ENCODE measurements at regions not wholly inside any gene's neighbourhood (a gene's known extent, or its start where the extent isn't known, plus 50 kb on each side); places are given as distances from the start of the nearest gene placed in this dataset.
"Not testable (repeated sequence)": the region's sequence is repeated elsewhere in the genome, so short reads cannot be mapped to it uniquely, and the experiment has no call there.

GRCh38 chr13:72559716-72560115 is 167.7 kb downstream of the MZT1 start:
- Histone ChIP-seq H3K36me3 (ENCODE audit: low read depth) (no peaks in the 10 kb centered on the region), H3K27me3 (ENCODE audit: insufficient read depth, poor library complexity, severe bottlenecking) (no peaks in the 10 kb centered on the region), H3K4me3 (ENCODE audit: severe bottlenecking) (no peak overlapping the region), H3K27ac (ENCODE audit: poor library complexity, severe bottlenecking) (no peak overlapping the region), H3K4me1 (ENCODE audit: insufficient read depth, poor library complexity, severe bottlenecking) (no peaks in the 10 kb centered on the region), H3K9me3 (ENCODE audit: severe bottlenecking) (no peaks in the 10 kb centered on the region)
- DNase-seq (ENCODE audit: low spot score) (no peak), ATAC-seq (ENCODE audit: low read depth) (no peak)
- TF ChIP-seq, protein P1, sequence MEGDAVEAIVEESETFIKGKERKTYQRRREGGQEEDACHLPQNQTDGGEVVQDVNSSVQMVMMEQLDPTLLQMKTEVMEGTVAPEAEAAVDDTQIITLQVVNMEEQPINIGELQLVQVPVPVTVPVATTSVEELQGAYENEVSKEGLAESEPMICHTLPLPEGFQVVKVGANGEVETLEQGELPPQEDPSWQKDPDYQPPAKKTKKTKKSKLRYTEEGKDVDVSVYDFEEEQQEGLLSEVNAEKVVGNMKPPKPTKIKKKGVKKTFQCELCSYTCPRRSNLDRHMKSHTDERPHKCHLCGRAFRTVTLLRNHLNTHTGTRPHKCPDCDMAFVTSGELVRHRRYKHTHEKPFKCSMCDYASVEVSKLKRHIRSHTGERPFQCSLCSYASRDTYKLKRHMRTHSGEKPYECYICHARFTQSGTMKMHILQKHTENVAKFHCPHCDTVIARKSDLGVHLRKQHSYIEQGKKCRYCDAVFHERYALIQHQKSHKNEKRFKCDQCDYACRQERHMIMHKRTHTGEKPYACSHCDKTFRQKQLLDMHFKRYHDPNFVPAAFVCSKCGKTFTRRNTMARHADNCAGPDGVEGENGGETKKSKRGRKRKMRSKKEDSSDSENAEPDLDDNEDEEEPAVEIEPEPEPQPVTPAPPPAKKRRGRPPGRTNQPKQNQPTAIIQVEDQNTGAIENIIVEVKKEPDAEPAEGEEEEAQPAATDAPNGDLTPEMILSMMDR (IDR thresholded peaks at IDR 0.05; ENCODE audit: poor library complexity, severe bottlenecking) = no peak

- H3K27ac ChIP-seq (ENCODE audit: poor library complexity, severe bottlenecking) = no peak overlapping the region
- H3K27me3 ChIP-seq (ENCODE audit: insufficient read depth, poor library complexity, severe bottlenecking) = no peaks in the 10 kb centered on the region
- ATAC-seq (ENCODE audit: low read depth) (0 out of 3 replicates have a peak, but pooled peaks have one; percentile 27), DNase-seq (ENCODE audit: low spot score) (no peak)
- no peak overlapping the region for H3K4me3 ChIP-seq (ENCODE audit: severe bottlenecking)
- TF ChIP-seq, protein P1 (IDR thresholded peaks at IDR 0.05; ENCODE audit: poor library complexity, severe bottlenecking) = no peak
- H3K9me3 ChIP-seq (ENCODE audit: severe bottlenecking) = no peaks in the 10 kb centered on the region
- no peaks in the 10 kb centered on the region for H3K4me1 ChIP-seq (ENCODE audit: insufficient read depth, poor library complexity, severe bottlenecking)
- no peaks in the 10 kb centered on the region for H3K36me3 ChIP-seq (ENCODE audit: low read depth)
Observed at GRCh38 chr13:72556945-72557344, 170.5 kb downstream of the MZT1 start.

DNA sequence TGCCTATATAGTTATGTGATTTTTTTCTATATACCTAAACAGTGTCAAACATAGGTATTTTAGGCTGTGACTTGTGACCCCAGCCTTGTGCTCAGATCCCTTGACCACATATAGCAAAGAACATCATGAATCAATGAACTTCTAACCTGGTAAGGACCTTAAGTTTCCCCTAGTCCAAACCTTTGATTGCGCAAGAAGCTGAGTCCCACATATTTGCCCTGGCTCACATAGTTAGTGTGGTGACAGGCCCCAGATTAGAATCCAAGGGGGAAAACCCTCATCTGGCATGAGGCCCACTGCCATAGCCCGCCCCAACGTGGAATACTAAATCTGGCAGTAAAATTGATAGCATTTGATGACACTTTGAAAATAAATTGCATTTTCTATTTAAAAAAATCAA is 171.8 kb downstream of the MZT1 start:
- no peak overlapping the region for H3K4me3 ChIP-seq (ENCODE audit: severe bottlenecking)
- H3K27me3 ChIP-seq (ENCODE audit: insufficient read depth, poor library complexity, severe bottlenecking) = no peaks in the 10 kb centered on the region
- no peaks in the 10 kb centered on the region for H3K4me1 ChIP-seq (ENCODE audit: insufficient read depth, poor library complexity, severe bottlenecking)
- H3K36me3 ChIP-seq (ENCODE audit: low read depth) = no peaks in the 10 kb centered on the region
- H3K9me3 ChIP-seq (ENCODE audit: severe bottlenecking) = no peaks in the 10 kb centered on the region
- DNase-seq (ENCODE audit: low spot score) (no peak), ATAC-seq (ENCODE audit: low read depth) (no peak)
- TF ChIP-seq, protein P1 (IDR thresholded peaks at IDR 0.05; ENCODE audit: poor library complexity, severe bottlenecking) = no peak
- H3K27ac ChIP-seq (ENCODE audit: poor library complexity, severe bottlenecking) = no peak overlapping the region

DNA sequence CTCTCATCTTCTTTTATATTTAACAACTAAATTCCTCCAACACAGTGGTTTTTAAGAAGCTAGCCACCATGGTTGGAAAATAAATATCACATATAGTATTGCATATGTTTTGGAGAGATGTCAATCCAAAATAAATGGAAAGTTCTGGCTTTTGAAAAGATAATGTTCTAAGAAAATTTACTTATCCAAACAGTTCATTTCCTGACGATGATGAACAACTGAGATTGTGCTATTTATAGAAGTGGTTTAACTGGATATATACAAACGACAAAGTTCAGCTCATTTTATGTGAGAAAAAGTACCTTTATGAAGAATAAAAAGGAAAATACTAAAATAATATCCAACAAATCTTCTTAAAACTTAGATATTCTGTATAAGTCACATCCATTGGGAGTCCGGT is 174.7 kb downstream of the MZT1 start:
- no peak overlapping the region for H3K27ac ChIP-seq (ENCODE audit: poor library complexity, severe bottlenecking)
- H3K4me1 ChIP-seq (ENCODE audit: insufficient read depth, poor library complexity, severe bottlenecking) = no peaks in the 10 kb centered on the region
- H3K9me3 ChIP-seq (ENCODE audit: severe bottlenecking) = no peaks in the 10 kb centered on the region
- H3K27me3 ChIP-seq (ENCODE audit: insufficient read depth, poor library complexity, severe bottlenecking) = no peaks in the 10 kb centered on the region
- TF ChIP-seq, protein P1 (IDR thresholded peaks at IDR 0.05; ENCODE audit: poor library complexity, severe bottlenecking) = no peak
- no peaks in the 10 kb centered on the region for H3K36me3 ChIP-seq (ENCODE audit: low read depth)
- DNase-seq (ENCODE audit: low spot score) (no peak), ATAC-seq (ENCODE audit: low read depth) (no peak)
- H3K4me3 ChIP-seq (ENCODE audit: severe bottlenecking) = no peak overlapping the region

GRCh38 chr13:72545895-72546294 is 181.5 kb downstream of the MZT1 start:
- not testable (repeated sequence) for H3K4me1 ChIP-seq (ENCODE audit: insufficient read depth, poor library complexity, severe bottlenecking); H3K9me3 ChIP-seq (ENCODE audit: severe bottlenecking); ATAC-seq (ENCODE audit: low read depth); H3K36me3 ChIP-seq (ENCODE audit: low read depth); H3K27me3 ChIP-seq (ENCODE audit: insufficient read depth, poor library complexity, severe bottlenecking); H3K27ac ChIP-seq (ENCODE audit: poor library complexity, severe bottlenecking); H3K4me3 ChIP-seq (ENCODE audit: severe bottlenecking); DNase-seq (ENCODE audit: low spot score)
